Neural crest cell (in vitro differentiated cells): ENCODE measurements at regions not wholly inside any gene's neighbourhood (a gene's known extent, or its start where the extent isn't known, plus 50 kb on each side); places are given as distances from the start of the nearest gene placed in this dataset.

Source experiments
- DNase-seq: peaks from one replicate; pipeline ENCODE4 v3.0.0; 2021; ENCODE audit warnings: low read depth, mixed read lengths, low spot score
- H3K27ac Mint-ChIP-seq: one replicate; pipeline ENCODE4 v1.8.0; 2021; ENCODE audit warnings: mild to moderate bottlenecking, mixed read lengths; ENCODE audit not compliant: unreplicated experiment
- H3K27me3 Mint-ChIP-seq: 2 replicates; pipeline ENCODE4 v1.8.0; 2021; ENCODE audit warnings: low read depth, mild to moderate bottlenecking, mixed read lengths
- H3K36me3 Mint-ChIP-seq: 2 replicates; pipeline ENCODE4 v1.8.0; 2021; ENCODE audit warnings: low read depth, mild to moderate bottlenecking, mixed read lengths
- H3K4me1 Mint-ChIP-seq: 2 replicates; pipeline ENCODE4 v1.8.0; 2021; ENCODE audit warnings: mixed read lengths
- H3K4me3 Mint-ChIP-seq: one replicate; pipeline ENCODE4 v1.8.0; 2021; ENCODE audit warnings: mild to moderate bottlenecking, mixed read lengths
- H3K9me3 Mint-ChIP-seq: 2 replicates; pipeline ENCODE4 v1.8.0; 2021; ENCODE audit warnings: mixed read lengths
- TF ChIP-seq, protein P1 (sequence below): fragments of 200-600 bp; sonication (generic); conservative IDR thresholded peaks from 2 replicates; pipeline ENCODE4 v1.5.0; 2021; ENCODE audit warnings: antibody characterized with exemption, mild to moderate bottlenecking

- Mint-ChIP-seq H3K9me3 (no peaks in the 10 kb centered on the region), H3K4me3 (no peak overlapping the region), H3K4me1 (peaks cover 7% of the 10 kb centered on the region), H3K36me3 (no peaks in the 10 kb centered on the region), H3K27ac (no peak overlapping the region), H3K27me3 (peaks cover 36% of the 10 kb centered on the region)
- TF ChIP-seq, protein P1, sequence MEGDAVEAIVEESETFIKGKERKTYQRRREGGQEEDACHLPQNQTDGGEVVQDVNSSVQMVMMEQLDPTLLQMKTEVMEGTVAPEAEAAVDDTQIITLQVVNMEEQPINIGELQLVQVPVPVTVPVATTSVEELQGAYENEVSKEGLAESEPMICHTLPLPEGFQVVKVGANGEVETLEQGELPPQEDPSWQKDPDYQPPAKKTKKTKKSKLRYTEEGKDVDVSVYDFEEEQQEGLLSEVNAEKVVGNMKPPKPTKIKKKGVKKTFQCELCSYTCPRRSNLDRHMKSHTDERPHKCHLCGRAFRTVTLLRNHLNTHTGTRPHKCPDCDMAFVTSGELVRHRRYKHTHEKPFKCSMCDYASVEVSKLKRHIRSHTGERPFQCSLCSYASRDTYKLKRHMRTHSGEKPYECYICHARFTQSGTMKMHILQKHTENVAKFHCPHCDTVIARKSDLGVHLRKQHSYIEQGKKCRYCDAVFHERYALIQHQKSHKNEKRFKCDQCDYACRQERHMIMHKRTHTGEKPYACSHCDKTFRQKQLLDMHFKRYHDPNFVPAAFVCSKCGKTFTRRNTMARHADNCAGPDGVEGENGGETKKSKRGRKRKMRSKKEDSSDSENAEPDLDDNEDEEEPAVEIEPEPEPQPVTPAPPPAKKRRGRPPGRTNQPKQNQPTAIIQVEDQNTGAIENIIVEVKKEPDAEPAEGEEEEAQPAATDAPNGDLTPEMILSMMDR, result no peak
- DNase-seq, result no peak
These were observed 159.2 kb downstream of the ANKRD60 start for GRCh38 chr20:58069207-58069606.

GRCh38 chr20:58065508-58066361 lies 162.7 kb downstream of the ANKRD60 start:
- Mint-ChIP-seq H3K27me3 (peaks cover 28% of the 10 kb centered on the region), H3K27ac (no peak overlapping the region)
- no peak for DNase-seq

DNA sequence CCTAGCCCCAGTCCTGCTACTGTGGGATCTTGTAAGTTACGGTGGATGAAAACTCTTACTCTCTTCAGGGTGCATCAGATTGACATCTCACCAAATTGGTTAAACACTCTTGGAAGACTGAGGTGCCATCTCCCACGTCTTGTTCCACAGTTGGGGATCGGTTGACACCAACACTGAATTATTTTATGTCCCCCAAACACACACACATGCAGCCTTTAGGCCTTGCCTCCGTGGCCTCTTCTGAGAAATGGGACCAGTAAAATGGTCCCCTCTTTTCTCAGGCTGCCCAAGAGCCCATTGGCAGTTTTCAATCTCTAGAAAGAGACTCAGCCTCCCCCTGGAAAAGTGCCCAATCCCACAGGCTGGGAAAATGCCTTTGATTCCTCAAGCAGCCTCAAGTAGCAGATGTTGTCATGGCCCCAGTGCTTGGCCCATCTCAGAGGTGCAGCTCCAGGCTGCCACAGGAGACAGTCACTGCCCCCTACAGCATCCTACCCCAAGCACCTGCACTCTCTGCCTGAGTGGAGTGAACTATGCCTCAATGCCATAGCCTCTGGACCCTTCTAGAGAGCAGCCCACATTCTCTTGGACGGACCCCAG lies 163.9 kb downstream of the ANKRD60 start:
- Mint-ChIP-seq H3K4me3 (no peak overlapping the region), H3K9me3 (no peaks in the 10 kb centered on the region), H3K36me3 (no peaks in the 10 kb centered on the region), H3K4me1 (no peaks in the 10 kb centered on the region), H3K27me3 (peaks cover 23% of the 10 kb centered on the region), H3K27ac (no peak overlapping the region)
- TF ChIP-seq, protein P1, result no peak
- no peak for DNase-seq

More at GRCh38 chr20:58065508-58066361, 162.7 kb downstream of the ANKRD60 start:
- Mint-ChIP-seq H3K9me3 (no peaks in the 10 kb centered on the region), H3K4me3 (no peak overlapping the region), H3K36me3 (no peaks in the 10 kb centered on the region), H3K4me1 (no peaks in the 10 kb centered on the region)
- TF ChIP-seq, protein P1, result no peak

DNA sequence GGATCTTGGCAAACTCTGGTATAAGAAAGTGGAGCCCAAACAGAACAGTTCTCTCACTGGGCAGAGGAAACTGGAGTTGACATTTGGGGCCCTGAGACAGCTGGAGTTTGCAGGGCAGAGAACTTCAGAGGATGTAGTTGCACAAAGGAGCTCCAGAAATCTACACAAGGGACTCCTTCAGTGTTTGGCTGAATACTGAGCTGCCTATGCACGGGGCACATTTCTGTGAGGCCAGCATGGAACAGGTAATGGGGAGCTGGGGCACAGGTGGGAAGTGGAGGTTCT lies 169.3 kb downstream of the ANKRD60 start:
- TF ChIP-seq, protein P1, result no peak
- Mint-ChIP-seq H3K36me3 (no peaks in the 10 kb centered on the region), H3K9me3 (no peaks in the 10 kb centered on the region), H3K4me1 (peaks cover 10% of the 10 kb centered on the region), H3K27me3 (peaks cover 16% of the 10 kb centered on the region), H3K27ac (no peak overlapping the region), H3K4me3 (no peak overlapping the region)
- no peak for DNase-seq

- peaks cover 10% of the 10 kb centered on the region for H3K4me1 Mint-ChIP-seq
- H3K36me3 Mint-ChIP-seq, result no peaks in the 10 kb centered on the region
- no peak overlapping the region for H3K27ac Mint-ChIP-seq
- H3K27me3 Mint-ChIP-seq, result peaks cover 16% of the 10 kb centered on the region
- no peak for DNase-seq
- no peaks in the 10 kb centered on the region for H3K9me3 Mint-ChIP-seq
- no peak overlapping the region for H3K4me3 Mint-ChIP-seq
- TF ChIP-seq, protein P1, result no peak
These were observed 169.8 kb downstream of the ANKRD60 start for GRCh38 chr20:58058421-58059259.
